Transverse colon (tissue), 4 donors: ENCODE measurements at regions not wholly inside any gene's neighbourhood (a gene's known extent, or its start where the extent isn't known, plus 50 kb on each side); places are given as distances from the start of the nearest gene placed in this dataset.

Experiments used
- CTCF ChIP-seq, 5 experiments: fragments of 200-600 bp in 3 of 5; fragments of 450-650 bp in 2 of 5; sonication (generic) in 3 of 5; IDR thresholded peaks; 1 replicate in 2 of 5; 2 replicates in 3 of 5; pipeline ENCODE4 v1.5.1; 2016 to 2017; ENCODE audit warnings: antibody characterized with exemption in 5 of 5, inconsistent platforms in 3 of 5, mild to moderate bottlenecking in 2 of 5, moderate library complexity in 1 of 5
- EP300 ChIP-seq: sonication (generic); formaldehyde crosslinking; IDR thresholded peaks from one replicate; pipeline ENCODE4 v1.6.1; 2017; ENCODE audit warnings: antibody characterized with exemption, low read depth
- POLR2A ChIP-seq: fragments of 450-650 bp; IDR thresholded peaks from one replicate; pipeline ENCODE4 v1.6.1; 2016; ENCODE audit warnings: antibody characterized with exemption, mild to moderate bottlenecking, moderate library complexity
- POLR2AphosphoS5 ChIP-seq, 3 donors: sonication (generic); formaldehyde crosslinking; IDR thresholded peaks; one replicate each; pipeline ENCODE4 v1.6.1; 2016; ENCODE audit warnings: antibody characterized with exemption in 3 of 3

GRCh38 chr11:111081021-111081511 lies 164.5 kb upstream of the POU2AF2 start:
- TF ChIP-seq CTCF (IDR thresholded peaks at IDR 0.05), result no peak
- TF ChIP-seq POLR2A, result no peak
- no peak for TF ChIP-seq POLR2AphosphoS5 (IDR thresholded peaks at IDR 0.05)
- no peak for TF ChIP-seq EP300
